GM12878 (cell line): ENCODE measurements at regions not wholly inside any gene's neighbourhood (a gene's known extent, or its start where the extent isn't known, plus 50 kb on each side); places are given as distances from the start of the nearest gene placed in this dataset.
A peak's percentile ranks its signal among the peaks of the same experiment; 100 is the strongest.

Source experiments
- ATAC-seq: fragments of 200-7000 bp; cut with Tn5 transposase; 3 replicates; pipeline ENCODE4 v1.9.1; 2020; ENCODE audit warnings: mild to moderate bottlenecking, moderate library complexity
- BruUV-seq: library from RNA; stranded (reverse); fragments of 400-500 nt; replicated peaks from 2 replicates; lab custom pipeline; 2021; lab: Mats Ljungman, UMichigan
- CTCF ChIA-PET: fragments of 300-600 bp; sonication (Branson Sonifier 250); formaldehyde crosslinking; extraction: SDS; loops from one replicate; lab custom pipeline; 2021; ENCODE audit warnings: inconsistent platforms; lab: Yijun Ruan, JAX
- POLR2A ChIA-PET: fragments of 350-600 bp; formaldehyde crosslinking; extraction: SDS; loops from one replicate; lab custom pipeline; 2021; ENCODE audit warnings: inconsistent platforms; lab: Charles Lee
- RAD21 ChIA-PET: fragments of 300-600 bp; sonication (Branson Sonifier 250); formaldehyde crosslinking; loops from one replicate; lab custom pipeline; 2023; ENCODE audit warnings: antibody characterized with exemption; ENCODE audit not compliant: unreplicated experiment; lab: Charles Lee
- SMC1A ChIA-PET: fragments of 300-600 bp; sonication (Branson Sonifier 250); formaldehyde crosslinking; loops from one replicate; lab custom pipeline; 2023; ENCODE audit not compliant: unreplicated experiment, uncharacterized antibody; lab: Charles Lee
- DNase-seq: peaks from one replicate; pipeline ENCODE4 v3.0.0-alpha.2; 2011; ENCODE audit warnings: low read depth, low spot score
- FAIRE-seq: peaks from 3 replicates; lab custom pipeline; 2011; peaks lifted over from hg19 to GRCh38; lab: Jason Lieb, UNC
- H2AFZ ChIP-seq: 2 replicates; pipeline ENCODE4 v1.6.0; 2011; ENCODE audit warnings: low read depth, low read length, control low read depth; ENCODE audit not compliant: control insufficient read depth
- H3K27ac ChIP-seq: 2 replicates; pipeline ENCODE4 v1.5.1; 2011; ENCODE audit warnings: control low read depth; ENCODE audit not compliant: control insufficient read depth, insufficient read depth
- H3K27me3 ChIP-seq, 2 experiments: replicated peaks in 1 of 2; 2 replicates each; pipeline versions ENCODE4 v1.6.0 to v1.6.1; 2011; ENCODE audit warnings: low read length in 1 of 2; ENCODE audit not compliant: control insufficient read depth in 2 of 2, insufficient read depth in 2 of 2
- H3K36me3 ChIP-seq, 2 experiments: 2 replicates each; pipeline ENCODE4 v1.5.1; 2011; ENCODE audit warnings: low read length in 1 of 2; ENCODE audit not compliant: control insufficient read depth in 2 of 2, insufficient read depth in 2 of 2
- H3K4me1 ChIP-seq: 2 replicates; pipeline ENCODE4 v1.6.1; 2011; ENCODE audit warnings: mild to moderate bottlenecking, low read length, moderate library complexity, mixed read lengths; ENCODE audit not compliant: control insufficient read depth, insufficient read depth
- H3K4me2 ChIP-seq: 2 replicates; pipeline ENCODE4 v1.6.0; 2011; ENCODE audit warnings: control low read depth; ENCODE audit not compliant: control insufficient read depth, insufficient read depth
- H3K4me3 ChIP-seq: fragments of 200-600 bp; sonication (generic); 2 replicates; pipeline ENCODE4 v1.5.1; 2016
- H3K79me2 ChIP-seq: 2 replicates; pipeline ENCODE4 v1.6.0; 2011; ENCODE audit warnings: low read length; ENCODE audit not compliant: control insufficient read depth, insufficient read depth
- H3K9ac ChIP-seq: 2 replicates; pipeline ENCODE4 v1.8.0; 2011; ENCODE audit warnings: low read length, control low read depth, mixed read lengths; ENCODE audit not compliant: control insufficient read depth, insufficient read depth
- H3K9me3 ChIP-seq: replicated peaks from 3 replicates; pipeline ENCODE4 v1.5.1; 2011; ENCODE audit warnings: mild to moderate bottlenecking, low read length; ENCODE audit not compliant: control insufficient read depth, insufficient read depth
- H4K20me1 ChIP-seq: 2 replicates; pipeline ENCODE4 v1.6.0; 2011; ENCODE audit not compliant: control insufficient read depth, insufficient read depth
- ASH2L ChIP-seq: fragments of 300-600, 200-600 bp; sonication (generic); IDR thresholded peaks from 2 replicates; pipeline ENCODE4 v1.6.1; 2017; ENCODE audit warnings: low read depth, mild to moderate bottlenecking, borderline replicate concordance
- CTCF ChIP-seq, 3 experiments: IDR thresholded peaks in 2 of 3; conservative IDR thresholded peaks in 1 of 3; 2 replicates each; pipeline ENCODE4 v1.5.1; 2011; ENCODE audit warnings: low read depth in 3 of 3, low read length in 3 of 3, mild to moderate bottlenecking in 3 of 3, control low read depth in 2 of 3, moderate library complexity in 2 of 3, inconsistent platforms in 1 of 3, mixed read lengths in 1 of 3; ENCODE audit not compliant: control insufficient read depth in 2 of 3, insufficient read depth in 1 of 3; ENCODE audit errors: extremely low read depth in 1 of 3
- MYB ChIP-seq: fragments of 150-350 bp; IDR thresholded peaks from 2 replicates; pipeline ENCODE4 v1.6.1; 2014; ENCODE audit warnings: mild to moderate bottlenecking, low read depth, low read length, borderline replicate concordance
- RAD21 ChIP-seq: IDR thresholded peaks from 2 replicates; pipeline ENCODE4 v1.6.1; 2011; ENCODE audit warnings: mild to moderate bottlenecking, low read depth, low read length, moderate library complexity; ENCODE audit not compliant: insufficient read depth
- SRF ChIP-seq, 2 experiments: IDR thresholded peaks; 2 replicates each; pipeline ENCODE4 v1.6.1; 2011; ENCODE audit warnings: low read depth in 2 of 2, low read length in 2 of 2, mild to moderate bottlenecking in 1 of 2, moderate library complexity in 1 of 2
- USF1 ChIP-seq: IDR thresholded peaks from 2 replicates; pipeline ENCODE4 v1.6.1; 2011; ENCODE audit warnings: borderline replicate concordance, low read depth, mild to moderate bottlenecking, moderate library complexity, mixed read lengths, low read length; ENCODE audit not compliant: insufficient read depth; ENCODE audit errors: extremely low read length
- ZNF274 ChIP-seq: IDR thresholded peaks from one replicate; pipeline ENCODE4 v1.8.0; 2011; ENCODE audit not compliant: insufficient read length, insufficient read depth
- ZNF384 ChIP-seq: IDR thresholded peaks from 2 replicates; pipeline ENCODE4 v1.6.1; 2012; ENCODE audit warnings: low read depth, mild to moderate bottlenecking, low read length, improper control_type of control experiment, borderline replicate concordance
- WGBS: methylation state at CpG from one replicate; pipeline ENCODE4 v1.1.6; 2016; ENCODE audit warnings: low lambda C conversion rate; ENCODE audit not compliant: insufficient replicate concordance, insufficient coverage; ENCODE audit errors: missing lambda C conversion rate; 5-methylcytosine and 5-hydroxymethylcytosine counted together
- in situ Hi-C: fragments of 300-500 bp; cut with MboI; formaldehyde crosslinking; loops from 9 replicates; pipeline ENCODE4 v1.14.3; 2018; ENCODE audit warnings: mixed read lengths
- intact Hi-C: fragments of 100-400 bp; cut with micrococcal nuclease; formaldehyde crosslinking; loops from one replicate; pipeline ENCODE4 v1.14.2; 2022; ENCODE audit not compliant: unreplicated experiment

GRCh38 chr1:20430355-20431175 is 55.4 kb downstream of the CAMK2N1 start (continued):
- TF ChIP-seq USF1 (no peak), RAD21 (peak; percentile 90)

- H3K4me2 ChIP-seq, result no peak overlapping the region
- no peak overlapping the region for H3K27ac ChIP-seq
- 10% methylated on average over 6 of the region's 6 CpGs for WGBS
- no peak overlapping the region for H3K4me3 ChIP-seq
- H2AFZ ChIP-seq, result no peak overlapping the region
- DNase-seq, result no peak
- TF ChIP-seq ASH2L (no peak), ZNF274 (no peak), CTCF (IDR thresholded peaks at IDR 0.05 in 2 of 3, conservative IDR thresholded peaks at IDR 0.05 in 1 of 3; ENCODE audit: control insufficient read depth in 2 of 3, extremely low read depth in 1 of 3, insufficient read depth in 1 of 3, low read depth in 3 of 3, low read length in 3 of 3) (no peak), SRF (IDR thresholded peaks at IDR 0.05; ENCODE audit: low read depth in 2 of 2, low read length in 2 of 2) (no peak), MYB (no peak), ZNF384 (no peak)
- in situ Hi-C loops (no loop called here), intact Hi-C loops (no loop called here)
- H4K20me1 ChIP-seq, result no peaks in the 10 kb centered on the region
- no peak overlapping the region for H3K9ac ChIP-seq
- H3K9me3 ChIP-seq, result no peaks in the 10 kb centered on the region; the same call in 2 of the 3 replicates
- 0 out of 4 replicates have a peak, but pooled peaks cover 0 to 2% of the 10 kb centered on the region in 2 experiments for H3K27me3 ChIP-seq
- peaks cover 8% of the 10 kb centered on the region for H3K4me1 ChIP-seq
- FAIRE-seq, result no peak
- POLR2A ChIA-PET, result no interaction called here
- H3K79me2 ChIP-seq, result no peaks in the 10 kb centered on the region
- CTCF ChIA-PET, result interaction anchor here (1.4 to 2.7 kb wide), 2 partner anchors 10 to 67 kb away, joined by 4 to 10 read pairs; no protein-coding TSS in a partner anchor
- SMC1A ChIA-PET, result interaction anchor here (1.2 kb wide), 1 partner anchor 50 kb away, joined by 3 read pairs; no protein-coding TSS in a partner anchor
- RAD21 ChIA-PET, result interaction anchor here (1.1 kb wide), 1 partner anchor 217 kb away, joined by 3 read pairs; no protein-coding TSS in a partner anchor
- H3K36me3 ChIP-seq, result no peaks in the 10 kb centered on the region
- no peak for ATAC-seq
- BruUV-seq, result no TSS peak
These were observed 56.7 kb downstream of the CAMK2N1 start for GRCh38 chr1:20429296-20429695.
